H9 (cell line): ENCODE measurements at regions not wholly inside any gene's neighbourhood (a gene's known extent, or its start where the extent isn't known, plus 50 kb on each side); places are given as distances from the start of the nearest gene placed in this dataset.
"Not testable (repeated sequence)": the region's sequence is repeated elsewhere in the genome, so short reads cannot be mapped to it uniquely, and the experiment has no call there.

Source experiments
- DNase-seq: peaks from one replicate; pipeline ENCODE4 v3.0.0-alpha.2; 2017
- H2AFZ ChIP-seq: one replicate; pipeline ENCODE4 v1.6.1; 2013; ENCODE audit warnings: mild to moderate bottlenecking, low read length, control low read depth, moderate library complexity
- H2AK5ac ChIP-seq: 2 replicates; pipeline ENCODE4 v1.6.1; 2013; ENCODE audit warnings: low read length, control low read depth, mixed read lengths; ENCODE audit not compliant: insufficient read length
- H2BK120ac ChIP-seq: one replicate; pipeline ENCODE4 v1.6.1; 2013; ENCODE audit warnings: low read depth, mild to moderate bottlenecking, low read length, control low read depth, inconsistent platforms; ENCODE audit not compliant: poor library complexity, severe bottlenecking
- H2BK12ac ChIP-seq: 2 replicates; pipeline ENCODE4 v1.6.1; 2013; ENCODE audit warnings: low read length, control low read depth, mixed read lengths, low read depth; ENCODE audit not compliant: insufficient read length
- H2BK15ac ChIP-seq: 2 replicates; pipeline ENCODE4 v1.6.1; 2013; ENCODE audit warnings: low read depth, low read length, control low read depth
- H2BK20ac ChIP-seq: one replicate; pipeline ENCODE4 v1.6.1; 2013; ENCODE audit warnings: low read depth, mild to moderate bottlenecking, low read length, control low read depth, inconsistent platforms; ENCODE audit not compliant: poor library complexity, severe bottlenecking
- H2BK5ac ChIP-seq: 2 replicates; pipeline ENCODE4 v1.6.1; 2013; ENCODE audit warnings: low read length, control low read depth, mixed read lengths; ENCODE audit not compliant: insufficient read length
- H3K14ac ChIP-seq: 2 replicates; pipeline ENCODE4 v1.6.1; 2013; ENCODE audit warnings: low read length, control low read depth; ENCODE audit not compliant: insufficient read depth
- H3K18ac ChIP-seq: 2 replicates; pipeline ENCODE4 v1.6.1; 2013; ENCODE audit warnings: low read depth, mild to moderate bottlenecking, mixed read lengths, low read length, control low read depth; ENCODE audit not compliant: insufficient read length
- H3K23ac ChIP-seq: 2 replicates; pipeline ENCODE4 v1.6.1; 2013; ENCODE audit warnings: low read length, control low read depth, mixed read lengths, low read depth; ENCODE audit not compliant: insufficient read length
- H3K23me2 ChIP-seq: 2 replicates; pipeline ENCODE4 v1.6.1; 2013; ENCODE audit warnings: low read depth, mild to moderate bottlenecking, mixed read lengths, low read length, control low read depth; ENCODE audit not compliant: insufficient read length, poor library complexity, severe bottlenecking
- H3K27ac ChIP-seq: 2 replicates; pipeline ENCODE4 v1.5.1; 2013; ENCODE audit warnings: low read length, control low read depth, mixed read lengths, low read depth; ENCODE audit not compliant: insufficient read length
- H3K27me3 ChIP-seq: 2 replicates; pipeline ENCODE4 v1.6.1; 2013; ENCODE audit warnings: low read length, control low read depth, inconsistent platforms; ENCODE audit not compliant: insufficient read depth
- H3K4ac ChIP-seq: 2 replicates; pipeline ENCODE4 v1.6.1; 2013; ENCODE audit warnings: low read depth, mild to moderate bottlenecking, control low read depth, inconsistent platforms, low read length, moderate library complexity
- H3K4me1 ChIP-seq: 2 replicates; pipeline ENCODE4 v1.6.1; 2013; ENCODE audit warnings: low read length, control low read depth, inconsistent platforms; ENCODE audit not compliant: insufficient read depth
- H3K4me2 ChIP-seq: 2 replicates; pipeline ENCODE4 v1.6.1; 2013; ENCODE audit warnings: low read length, control low read depth, mixed read lengths; ENCODE audit not compliant: insufficient read length, insufficient read depth
- H3K56ac ChIP-seq: 2 replicates; pipeline ENCODE4 v1.6.1; 2013; ENCODE audit warnings: low read depth, mild to moderate bottlenecking, mixed read lengths, low read length, control low read depth; ENCODE audit not compliant: insufficient read length
- H3K79me1 ChIP-seq: 2 replicates; pipeline ENCODE4 v1.6.1; 2013; ENCODE audit warnings: low read depth, mild to moderate bottlenecking, moderate library complexity, low read length, control low read depth, inconsistent platforms; ENCODE audit not compliant: insufficient read depth, poor library complexity, severe bottlenecking
- H3K79me2 ChIP-seq: 2 replicates; pipeline ENCODE4 v1.6.1; 2013; ENCODE audit warnings: low read length, control low read depth, inconsistent platforms; ENCODE audit not compliant: insufficient read depth
- H3K9ac ChIP-seq: 2 replicates; pipeline ENCODE4 v1.6.1; 2013; ENCODE audit warnings: low read length, control low read depth, mixed read lengths; ENCODE audit not compliant: insufficient read length; ENCODE audit errors: extremely low read depth
- H3K9me3 ChIP-seq: one replicate; pipeline ENCODE4 v1.6.1; 2013; ENCODE audit warnings: low read depth, low read length, inconsistent platforms; ENCODE audit not compliant: control insufficient read depth
- H3T11ph ChIP-seq: one replicate; pipeline ENCODE4 v1.6.1; 2013; ENCODE audit warnings: mild to moderate bottlenecking, low read length, control low read depth, inconsistent platforms
- H4K20me1 ChIP-seq: one replicate; pipeline ENCODE4 v1.6.1; 2013; ENCODE audit not compliant: control insufficient read depth, insufficient read length, insufficient read depth
- H4K5ac ChIP-seq: 2 replicates; pipeline ENCODE4 v1.6.1; 2013; ENCODE audit warnings: low read depth, mild to moderate bottlenecking, mixed read lengths, low read length, control low read depth; ENCODE audit not compliant: insufficient read length
- H4K8ac ChIP-seq: replicated peaks from 2 replicates; pipeline ENCODE4 v1.6.1; 2013; ENCODE audit warnings: low read length, control low read depth, mixed read lengths, low read depth; ENCODE audit not compliant: insufficient read length
- H4K91ac ChIP-seq: 2 replicates; pipeline ENCODE4 v1.6.1; 2013; ENCODE audit warnings: low read depth, mild to moderate bottlenecking, moderate library complexity, mixed read lengths, low read length, control low read depth; ENCODE audit not compliant: insufficient read length
- H3K27ac Mint-ChIP-seq, 3 experiments: 2 replicates in 2 of 3; 3 replicates in 1 of 3; pipeline ENCODE4 v1.8.0; 2020 to 2021; ENCODE audit warnings: mixed read lengths in 3 of 3, mild to moderate bottlenecking in 1 of 3, moderate library complexity in 1 of 3
- H3K27me3 Mint-ChIP-seq: 2 replicates; pipeline ENCODE4 v1.8.0; 2021; ENCODE audit warnings: low read depth, mild to moderate bottlenecking, moderate library complexity, mixed read lengths
- H3K36me3 Mint-ChIP-seq, 3 experiments: 2 replicates in 2 of 3; 3 replicates in 1 of 3; pipeline ENCODE4 v1.8.0; 2020 to 2021; ENCODE audit warnings: low read depth in 3 of 3, mixed read lengths in 3 of 3; ENCODE audit not compliant: insufficient read depth in 1 of 3
- H3K4me1 Mint-ChIP-seq, 2 experiments: 2 replicates each; pipeline ENCODE4 v1.8.0; 2020; ENCODE audit warnings: mixed read lengths in 2 of 2
- H3K4me3 Mint-ChIP-seq, 2 experiments: 2 replicates in 1 of 2; 3 replicates in 1 of 2; pipeline ENCODE4 v1.8.0; 2020 to 2021; ENCODE audit warnings: mild to moderate bottlenecking in 2 of 2, mixed read lengths in 2 of 2, moderate library complexity in 1 of 2
- H3K9me3 Mint-ChIP-seq, 2 experiments: 2 replicates in 1 of 2; 3 replicates in 1 of 2; pipeline ENCODE4 v1.8.0; 2020; ENCODE audit warnings: mild to moderate bottlenecking in 2 of 2, mixed read lengths in 2 of 2, moderate library complexity in 1 of 2
- WGBS: extraction: QIAGEN DNeasy Blood & Tissue Kit; methylation state at CpG from one replicate; pipeline ENCODE4 v1.1.7; 2013; ENCODE audit warnings: missing lambda C conversion rate, low lambda C conversion rate, mixed read lengths; ENCODE audit not compliant: insufficient read length; ENCODE audit errors: extremely low coverage; 5-methylcytosine and 5-hydroxymethylcytosine counted together

- H4K20me1 ChIP-seq, H2AK5ac ChIP-seq, H2BK20ac ChIP-seq, H3K4me3 Mint-ChIP-seq, H2BK5ac ChIP-seq, H3K4me1 ChIP-seq, H3T11ph ChIP-seq, H3K27me3 Mint-ChIP-seq, H3K4ac ChIP-seq, H3K23ac ChIP-seq, H3K18ac ChIP-seq, H3K14ac ChIP-seq, H4K5ac ChIP-seq, H3K9me3 ChIP-seq, H3K56ac ChIP-seq, H3K27ac Mint-ChIP-seq, H3K4me1 Mint-ChIP-seq, H3K27me3 ChIP-seq, H3K9ac ChIP-seq, H4K91ac ChIP-seq, H2BK120ac ChIP-seq, H3K23me2 ChIP-seq, H4K8ac ChIP-seq, H3K4me2 ChIP-seq, H2AFZ ChIP-seq, H3K79me1 ChIP-seq, H2BK15ac ChIP-seq, H3K79me2 ChIP-seq, DNase-seq, H3K27ac ChIP-seq, H2BK12ac ChIP-seq: not testable (repeated sequence)
- peaks cover 23 to 24% of the 10 kb centered on the region in 2 experiments for H3K9me3 Mint-ChIP-seq
- H3K36me3 Mint-ChIP-seq: peaks cover 10 to 17% (median 15%) of the 10 kb centered on the region in 3 experiments
- no CpG with 5 or more reads among the region's 1 CpG for WGBS
Observed at GRCh38 chr3:43227685-43228084, 58.7 kb upstream of the SNRK start.
